DOHH2 (cell line): ENCODE measurements at regions not wholly inside any gene's neighbourhood (a gene's known extent, or its start where the extent isn't known, plus 50 kb on each side); places are given as distances from the start of the nearest gene placed in this dataset.

Experiments
- H3F3A ChIP-seq: fragments of 200-600 bp; sonication (generic), shearing (Covaris generic); 2 replicates; pipeline ENCODE4 v1.6.0; 2016; ENCODE audit warnings: antibody characterized with exemption, mild to moderate bottlenecking; ENCODE audit not compliant: control insufficient read depth, insufficient read depth
- H3K27ac ChIP-seq: fragments of 200-600 bp; sonication (generic); 2 replicates; pipeline ENCODE4 v1.5.1; 2014; ENCODE audit warnings: low read depth, mild to moderate bottlenecking, low read length, moderate library complexity
- H3K27me3 ChIP-seq: fragments of 200-600 bp; sonication (generic); 2 replicates; pipeline ENCODE4 v1.6.1; 2014; ENCODE audit warnings: mild to moderate bottlenecking, low read length, mixed read lengths; ENCODE audit not compliant: control insufficient read depth
- H3K36me3 ChIP-seq: fragments of 200-600 bp; sonication (generic); 2 replicates; pipeline ENCODE4 v1.6.1; 2014; ENCODE audit warnings: mild to moderate bottlenecking, low read length, moderate library complexity, mixed read lengths; ENCODE audit not compliant: control insufficient read depth
- H3K4me1 ChIP-seq: fragments of 200-600 bp; sonication (generic); 2 replicates; pipeline ENCODE4 v1.6.1; 2014; ENCODE audit warnings: mild to moderate bottlenecking, low read length, mixed read lengths; ENCODE audit not compliant: control insufficient read depth
- H3K4me2 ChIP-seq: fragments of 200-600 bp; sonication (generic); 2 replicates; pipeline ENCODE4 v1.6.0; 2014; ENCODE audit warnings: mild to moderate bottlenecking, low read length, moderate library complexity
- H3K4me3 ChIP-seq: fragments of 200-600 bp; sonication (generic); 2 replicates; pipeline ENCODE4 v1.5.1; 2014; ENCODE audit warnings: mild to moderate bottlenecking, low read length, mixed read lengths
- H3K79me2 ChIP-seq: fragments of 200-600 bp; sonication (generic); 2 replicates; pipeline ENCODE4 v1.6.1; 2014; ENCODE audit warnings: mild to moderate bottlenecking, low read length, mixed read lengths; ENCODE audit not compliant: control insufficient read depth
- H3K9me2 ChIP-seq: fragments of 200-600 bp; sonication (generic); replicated peaks from 2 replicates; pipeline ENCODE4 v1.6.1; 2014; ENCODE audit warnings: mild to moderate bottlenecking, low read length, mixed read lengths; ENCODE audit not compliant: control insufficient read depth
- H3K9me3 ChIP-seq: fragments of 200-600 bp; sonication (generic); 2 replicates; pipeline ENCODE4 v1.6.1; 2014; ENCODE audit warnings: antibody characterized with exemption, low read length, mixed read lengths; ENCODE audit not compliant: control insufficient read depth, insufficient read depth
- H4K20me1 ChIP-seq: fragments of 200-600 bp; sonication (generic); 2 replicates; pipeline ENCODE4 v1.6.0; 2014; ENCODE audit warnings: low read depth, mild to moderate bottlenecking, antibody characterized with exemption, low read length, moderate library complexity; ENCODE audit not compliant: control insufficient read depth, insufficient read depth
- EZH2phosphoT487 ChIP-seq: fragments of 200-600 bp; sonication (generic); IDR thresholded peaks from 2 replicates; pipeline ENCODE4 v1.6.1; 2017; ENCODE audit warnings: borderline replicate concordance, mild to moderate bottlenecking, antibody characterized with exemption, low read length, moderate library complexity, mixed read lengths
- TF ChIP-seq, protein P1 (sequence below): fragments of 200-600 bp; sonication (generic); IDR thresholded peaks from one replicate; pipeline ENCODE4 v1.5.1; 2014; ENCODE audit warnings: antibody characterized with exemption, mild to moderate bottlenecking, low read depth, low read length; ENCODE audit not compliant: poor library complexity, severe bottlenecking

DNA sequence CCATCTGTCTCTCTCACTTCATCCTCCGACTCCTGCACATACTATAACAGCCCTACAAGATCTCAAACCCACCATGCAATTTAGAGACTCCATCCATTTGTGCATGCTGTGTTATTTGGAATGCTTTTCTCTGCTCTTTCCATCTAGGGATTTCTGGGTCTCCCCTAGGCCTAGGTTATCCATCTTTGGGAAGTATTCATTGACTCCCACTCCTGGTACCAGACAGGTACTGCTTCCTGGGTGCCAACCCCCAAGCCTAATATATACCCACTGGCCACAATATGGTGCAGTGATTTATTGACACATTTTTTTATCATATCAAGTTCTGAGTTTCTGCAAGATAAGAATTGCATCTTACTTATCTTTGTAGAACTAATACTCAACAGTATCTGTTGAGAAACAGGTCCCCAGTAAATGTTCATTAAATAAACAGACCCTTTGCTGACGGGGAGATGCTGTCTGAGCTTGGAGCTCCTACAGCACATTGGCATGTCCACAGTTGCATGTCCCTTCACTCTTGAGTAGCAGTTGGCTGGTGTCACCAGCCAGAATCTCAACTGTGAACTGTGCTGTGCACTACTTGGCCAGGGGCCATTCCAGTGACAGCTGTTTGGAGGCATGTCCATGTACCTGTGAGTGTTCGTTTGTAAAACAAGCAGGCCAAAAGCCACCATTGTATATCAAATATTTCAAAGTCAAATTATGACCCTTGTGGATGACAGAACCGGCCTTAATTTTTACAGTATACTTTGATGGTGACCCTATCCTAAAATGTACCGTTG is 223.3 kb upstream of the NFE2L3 start:
- H3K79me2 ChIP-seq, result no peaks in the 10 kb centered on the region
- no peak overlapping the region for H3K27ac ChIP-seq
- TF ChIP-seq, protein P1, sequence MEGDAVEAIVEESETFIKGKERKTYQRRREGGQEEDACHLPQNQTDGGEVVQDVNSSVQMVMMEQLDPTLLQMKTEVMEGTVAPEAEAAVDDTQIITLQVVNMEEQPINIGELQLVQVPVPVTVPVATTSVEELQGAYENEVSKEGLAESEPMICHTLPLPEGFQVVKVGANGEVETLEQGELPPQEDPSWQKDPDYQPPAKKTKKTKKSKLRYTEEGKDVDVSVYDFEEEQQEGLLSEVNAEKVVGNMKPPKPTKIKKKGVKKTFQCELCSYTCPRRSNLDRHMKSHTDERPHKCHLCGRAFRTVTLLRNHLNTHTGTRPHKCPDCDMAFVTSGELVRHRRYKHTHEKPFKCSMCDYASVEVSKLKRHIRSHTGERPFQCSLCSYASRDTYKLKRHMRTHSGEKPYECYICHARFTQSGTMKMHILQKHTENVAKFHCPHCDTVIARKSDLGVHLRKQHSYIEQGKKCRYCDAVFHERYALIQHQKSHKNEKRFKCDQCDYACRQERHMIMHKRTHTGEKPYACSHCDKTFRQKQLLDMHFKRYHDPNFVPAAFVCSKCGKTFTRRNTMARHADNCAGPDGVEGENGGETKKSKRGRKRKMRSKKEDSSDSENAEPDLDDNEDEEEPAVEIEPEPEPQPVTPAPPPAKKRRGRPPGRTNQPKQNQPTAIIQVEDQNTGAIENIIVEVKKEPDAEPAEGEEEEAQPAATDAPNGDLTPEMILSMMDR, result no peak
- no peak for TF ChIP-seq EZH2phosphoT487
- H3K9me2 ChIP-seq, result no peaks in the 10 kb centered on the region
- no peak overlapping the region for H3K4me3 ChIP-seq
- no peaks in the 10 kb centered on the region for H4K20me1 ChIP-seq
- H3K4me2 ChIP-seq, result no peak overlapping the region
- peaks cover 21% of the 10 kb centered on the region; the same call in 1 of the 2 replicates for H3K27me3 ChIP-seq
- no peaks in the 10 kb centered on the region for H3K36me3 ChIP-seq
- no peaks in the 10 kb centered on the region for H3K4me1 ChIP-seq
- no peaks in the 10 kb centered on the region for H3F3A ChIP-seq
- peaks cover 7% of the 10 kb centered on the region for H3K9me3 ChIP-seq

GRCh38 chr7:25929448-25929847 is 222.6 kb upstream of the NFE2L3 start:
- H3K27me3 ChIP-seq, result peaks cover 25% of the 10 kb centered on the region
- H3K36me3 ChIP-seq, result no peaks in the 10 kb centered on the region
- peaks cover 12% of the 10 kb centered on the region for H3K9me3 ChIP-seq
- no peaks in the 10 kb centered on the region for H3F3A ChIP-seq
- H3K4me2 ChIP-seq, result no peak overlapping the region
- H3K79me2 ChIP-seq, result no peaks in the 10 kb centered on the region
- no peak overlapping the region for H3K27ac ChIP-seq
- no peaks in the 10 kb centered on the region for H3K9me2 ChIP-seq
- no peaks in the 10 kb centered on the region for H4K20me1 ChIP-seq
- H3K4me3 ChIP-seq, result no peak overlapping the region
- TF ChIP-seq EZH2phosphoT487, result no peak
- TF ChIP-seq, protein P1, result no peak
- no peaks in the 10 kb centered on the region for H3K4me1 ChIP-seq

GRCh38 chr7:25930492-25931048 is 221.4 kb upstream of the NFE2L3 start:
- no peak for TF ChIP-seq EZH2phosphoT487
- TF ChIP-seq, protein P1, result no peak
- Histone ChIP-seq H3K9me2 (no peaks in the 10 kb centered on the region), H3K4me3 (no peak overlapping the region), H3K27me3 (peaks cover 33% of the 10 kb centered on the region), H4K20me1 (no peaks in the 10 kb centered on the region), H3K4me2 (no peak overlapping the region), H3K9me3 (peaks cover 12% of the 10 kb centered on the region), H3K36me3 (no peaks in the 10 kb centered on the region), H3F3A (no peaks in the 10 kb centered on the region), H3K27ac (no peak overlapping the region), H3K4me1 (no peaks in the 10 kb centered on the region), H3K79me2 (no peaks in the 10 kb centered on the region)
